ENCODE measurements at regions not wholly inside any gene's neighbourhood (a gene's known extent, or its start where the extent isn't known, plus 50 kb on each side); places are given as distances from the start of the nearest gene placed in this dataset.
"Not testable (repeated sequence)": the region's sequence is repeated elsewhere in the genome, so short reads cannot be mapped to it uniquely, and the experiment has no call there.

DNA sequence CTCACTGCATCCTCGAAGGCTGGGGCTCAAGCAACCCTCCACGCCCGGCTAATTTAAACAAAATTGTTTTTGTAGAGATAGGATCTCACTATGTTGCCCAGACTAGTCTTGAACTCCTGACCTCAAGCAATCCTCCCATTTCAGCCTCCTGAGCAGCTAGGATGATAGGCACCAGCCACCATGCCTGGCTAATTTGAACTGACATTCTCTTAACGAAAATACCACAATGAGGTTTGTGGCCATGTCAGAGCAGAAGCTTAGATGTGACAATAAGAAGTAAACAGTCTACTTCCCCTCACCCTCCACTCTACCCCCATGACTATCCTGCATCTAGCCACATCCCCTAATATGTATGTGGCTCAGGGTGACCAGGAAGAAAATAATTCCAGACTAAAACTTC, 74.8 kb upstream of the PLCB4 start:
- no peak for DNase-seq

DNA sequence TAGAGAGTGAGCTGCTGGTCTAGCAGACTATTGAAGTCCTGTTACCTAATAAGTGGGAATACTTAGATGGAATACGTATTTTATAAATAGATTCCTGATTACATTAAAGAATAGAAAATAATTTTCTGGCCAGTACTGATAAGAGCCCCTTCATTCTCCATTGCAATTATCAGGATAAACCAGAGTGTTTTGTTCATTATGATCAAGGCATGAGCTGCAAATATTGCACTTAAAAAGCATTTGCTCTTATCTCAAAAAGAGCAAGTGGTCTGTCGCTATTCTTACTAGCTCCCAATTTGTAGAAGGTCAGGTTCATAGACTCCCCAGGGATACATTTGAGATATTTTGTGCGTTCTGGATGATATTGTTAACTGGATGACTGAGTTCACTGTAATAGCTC, 73.1 kb upstream of the PLCB4 start:
- DNase-seq = no peak

DNA sequence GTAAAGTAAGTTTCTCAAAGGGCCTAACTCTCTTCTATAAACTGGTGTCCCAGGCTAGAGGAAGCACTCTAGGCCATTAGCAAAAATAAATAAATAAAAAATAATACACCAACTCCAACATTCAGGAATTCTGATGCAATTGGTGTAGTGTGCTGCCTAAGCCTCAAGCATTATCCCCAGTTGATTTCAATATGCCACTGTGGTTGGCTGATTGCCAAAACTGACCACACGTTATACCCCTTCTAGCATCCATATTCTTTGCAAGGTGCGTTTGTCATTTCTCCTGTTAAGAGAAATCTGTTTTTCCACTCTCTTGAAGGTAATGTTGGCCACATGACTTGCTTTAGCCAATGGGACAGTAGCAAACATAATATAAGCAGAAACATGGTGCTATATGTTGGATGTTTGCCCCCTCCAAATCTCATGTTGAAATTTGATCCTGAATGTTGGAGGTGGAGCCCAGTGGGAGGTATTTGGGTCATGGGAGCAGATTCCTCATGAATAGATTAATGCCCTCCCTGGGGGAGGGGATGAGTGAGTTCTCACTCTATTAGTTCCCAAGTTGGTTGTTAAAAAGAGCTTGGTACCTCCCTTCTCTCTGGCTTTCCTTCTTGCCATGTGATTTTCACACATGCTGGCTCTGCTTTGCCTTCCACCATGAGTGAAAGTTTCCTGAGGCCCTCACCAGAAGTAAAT, 71.9 kb upstream of the PLCB4 start:
- no peak for DNase-seq

DNA sequence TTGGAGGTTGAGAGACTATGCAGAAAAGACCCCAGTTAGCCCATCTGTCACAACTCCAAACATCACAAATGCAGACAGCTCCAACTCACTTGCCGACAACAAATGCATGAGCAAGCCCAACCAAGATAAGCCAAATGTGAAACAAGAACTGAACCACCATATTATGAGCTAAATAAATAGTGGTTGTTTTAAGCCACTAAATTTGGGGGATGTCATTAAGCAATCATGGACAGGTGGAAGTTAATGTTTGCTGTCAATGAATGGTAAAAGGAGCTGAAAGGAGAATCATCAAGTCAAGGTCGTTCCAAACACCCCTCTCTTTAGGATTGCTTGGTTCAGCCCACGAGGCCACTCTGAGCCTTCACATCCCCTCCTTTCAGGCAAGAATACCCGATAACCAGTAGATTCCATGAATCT, 71.2 kb upstream of the PLCB4 start:
- no peak for DNase-seq

DNA sequence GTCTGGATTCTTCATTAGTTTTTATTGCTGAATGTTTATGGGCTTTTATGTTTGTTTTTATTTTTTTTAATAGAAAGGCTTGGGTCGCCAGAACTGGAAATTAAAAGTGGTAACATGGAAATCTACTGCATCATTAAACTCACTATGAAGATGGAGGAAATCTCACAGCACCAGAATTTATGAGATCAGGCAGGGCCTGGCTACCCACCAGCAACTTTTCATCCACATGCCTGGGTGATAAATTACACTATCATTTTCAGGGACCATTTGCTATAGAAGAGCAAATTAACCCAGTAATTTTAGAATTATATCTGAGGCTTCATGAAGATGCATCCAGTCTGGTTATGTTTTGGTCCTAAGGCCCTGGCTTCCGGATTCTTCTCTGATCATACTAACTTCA, 57.8 kb upstream of the PLCB4 start:
- no peak for DNase-seq

DNA sequence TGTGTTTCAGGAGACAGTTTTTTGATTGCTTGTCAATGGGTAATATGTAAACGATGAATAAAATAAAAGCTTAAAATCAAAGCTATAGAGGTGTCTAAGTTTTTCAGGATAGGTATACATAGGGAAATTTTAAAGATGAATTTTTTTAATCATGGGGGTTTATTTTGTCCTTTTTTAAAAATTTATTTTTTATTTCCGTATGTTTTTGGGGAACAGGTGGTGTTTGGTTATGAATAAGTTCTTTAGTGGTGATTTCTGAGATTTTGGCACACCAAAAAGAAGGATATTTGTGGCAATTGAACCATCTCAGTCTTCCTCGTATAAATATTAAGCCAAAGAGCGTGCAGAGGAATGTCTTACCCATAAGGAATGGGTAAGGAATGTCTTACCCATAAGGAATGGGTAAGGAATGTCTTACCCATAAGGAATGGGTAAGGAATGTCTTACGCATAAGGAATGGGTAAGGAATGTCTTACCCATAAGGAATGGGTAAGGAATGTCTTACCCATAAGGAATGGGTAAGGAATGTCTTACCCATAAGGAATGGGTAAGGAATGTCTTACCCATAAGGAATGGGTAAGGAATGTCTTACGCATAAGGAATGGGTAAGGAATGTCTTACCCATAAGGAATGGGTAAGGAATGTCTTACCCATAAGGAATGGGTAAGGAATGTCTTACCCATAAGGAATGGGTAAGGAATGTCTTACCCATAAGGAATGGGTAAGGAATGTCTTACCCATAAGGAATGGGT, 53.5 kb upstream of the PLCB4 start:
- not testable (repeated sequence) for DNase-seq

DNA sequence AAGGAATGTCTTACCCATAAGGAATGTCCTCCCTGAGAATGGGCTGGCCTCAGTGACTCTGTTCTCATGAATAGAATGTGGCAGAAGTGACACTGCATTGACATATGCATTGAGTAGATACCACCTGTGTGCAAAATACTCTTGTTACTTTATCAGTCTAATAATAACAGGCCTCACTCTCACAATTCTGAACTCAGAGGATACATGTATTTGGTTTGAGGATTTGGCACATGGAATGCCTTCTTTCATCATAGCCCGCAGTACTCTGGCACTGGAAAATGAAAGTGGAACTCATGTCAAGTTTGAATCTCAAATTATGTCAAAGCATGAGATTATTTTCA, 52.9 kb upstream of the PLCB4 start:
- DNase-seq = no peak

DNA sequence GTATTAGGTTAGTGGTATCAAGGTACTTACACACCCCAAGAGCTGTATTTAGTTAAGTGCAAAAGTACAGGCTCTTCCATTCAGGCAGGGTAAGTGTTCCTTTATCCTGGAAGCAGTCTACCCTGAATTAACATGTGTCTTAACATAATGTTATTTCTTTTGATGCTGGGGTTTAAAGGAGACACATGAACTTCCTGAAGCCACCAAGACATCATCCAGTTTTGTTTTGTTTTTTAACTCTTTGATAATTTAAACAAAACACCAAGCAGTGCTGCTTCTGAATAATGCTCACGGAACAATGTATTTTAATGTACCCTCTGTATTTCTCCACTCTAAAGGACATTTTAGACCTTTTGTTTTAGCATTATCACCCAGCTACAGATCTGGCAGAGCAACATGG, 50.5 kb upstream of the PLCB4 start:
- no peak for DNase-seq

Data from NCI-H187 treated with DMSO at 0.1 percent for 48 hours (cell line).